ENCODE measurements at regions not wholly inside any gene's neighbourhood (a gene's known extent, or its start where the extent isn't known, plus 50 kb on each side); places are given as distances from the start of the nearest gene placed in this dataset.

DNA sequence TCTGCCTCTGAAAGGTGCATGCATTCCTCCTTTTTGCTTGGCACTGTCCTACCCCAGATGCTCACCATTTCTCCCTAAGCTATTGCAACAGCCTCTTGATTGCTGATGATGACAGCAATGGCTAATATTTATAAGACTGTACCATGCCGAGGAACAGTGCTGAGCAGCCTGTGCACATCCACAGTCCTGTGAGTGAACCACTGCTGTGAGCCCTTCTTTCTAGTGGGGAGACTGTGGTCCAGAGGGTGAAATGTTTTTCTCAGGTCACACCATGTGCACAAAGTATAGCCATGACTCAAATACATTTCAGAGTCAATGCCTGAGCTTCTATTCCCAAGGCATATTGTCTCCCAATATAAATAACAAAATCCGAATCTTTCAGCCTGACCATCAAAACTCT, 231.2 kb upstream of the LRTM1 start:
- TF ChIP-seq POLR2A (IDR thresholded peaks at IDR 0.05) (no peak), CTCF (IDR thresholded peaks at IDR 0.05) (no peak)

Measured in body of pancreas (tissue), 4 donors.